AG20443 (cell line): ENCODE measurements at regions not wholly inside any gene's neighbourhood (a gene's known extent, or its start where the extent isn't known, plus 50 kb on each side); places are given as distances from the start of the nearest gene placed in this dataset.
"Not testable (repeated sequence)": the region's sequence is repeated elsewhere in the genome, so short reads cannot be mapped to it uniquely, and the experiment has no call there.

Experiments used
- DNase-seq: peaks from one replicate; pipeline ENCODE4 v3.0.0; 2012; ENCODE audit warnings: low spot score, mixed read lengths

DNA sequence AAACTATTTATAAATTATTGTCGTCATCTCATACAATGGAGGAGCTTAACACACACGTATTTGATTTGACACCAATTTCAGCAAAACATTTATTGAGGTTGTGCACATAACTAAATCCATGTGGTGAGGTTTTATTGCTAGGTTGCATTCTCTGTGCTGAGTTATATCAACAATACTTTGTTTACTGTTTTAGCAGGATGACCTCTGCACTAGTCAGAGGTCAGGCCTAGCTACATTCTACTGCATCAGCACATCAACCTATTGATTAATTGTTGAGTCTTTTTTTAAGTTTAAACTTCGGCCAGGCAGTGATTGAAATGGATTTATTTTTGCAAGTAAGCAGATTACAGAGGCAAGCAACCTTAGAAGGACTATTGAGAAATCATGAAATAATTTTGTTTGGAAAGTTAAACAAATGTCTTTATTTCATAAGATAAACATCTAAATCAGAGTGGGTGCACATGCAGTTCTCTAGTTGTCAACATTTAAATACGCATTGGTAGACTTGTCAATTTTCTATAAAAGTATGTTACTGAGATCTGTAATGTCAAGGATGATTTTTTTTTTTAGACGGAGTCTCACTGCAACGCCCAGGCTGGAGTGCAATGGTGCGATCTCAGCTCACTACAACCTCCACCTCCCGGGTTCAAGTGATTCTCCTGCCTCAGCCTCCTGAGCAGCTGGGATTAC, 75.2 kb upstream of the CD28 start:
- no peak for DNase-seq

GRCh38 chr2:203636588-203637470, 69.6 kb upstream of the CD28 start:
- peak; percentile 59 for DNase-seq

GRCh38 chr2:203637471-203638167, 68.8 kb upstream of the CD28 start:
- DNase-seq: no peak

DNA sequence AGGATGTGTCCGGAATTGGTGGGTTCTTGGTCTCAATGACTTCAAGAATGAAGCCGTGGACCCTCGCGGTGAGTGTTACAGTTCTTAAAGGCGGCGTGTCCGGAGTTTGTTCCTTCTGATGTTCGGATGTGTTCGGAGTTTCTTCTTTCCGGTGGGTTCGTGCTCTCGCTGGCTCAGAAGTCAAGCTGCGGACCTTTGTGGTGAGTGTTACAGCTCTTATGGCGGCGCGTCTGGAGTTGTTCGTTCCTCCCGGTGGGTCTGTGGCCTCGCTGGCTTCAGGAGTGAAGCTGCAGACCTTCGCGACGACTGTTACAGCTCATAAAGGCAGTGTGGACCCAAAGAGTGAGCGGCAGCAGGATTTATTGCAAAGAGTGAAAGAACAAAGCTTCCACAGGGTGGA, 64.6 kb upstream of the CD28 start:
- DNase-seq: not testable (repeated sequence)

GRCh38 chr2:203642841-203643240, 63.6 kb upstream of the CD28 start:
- DNase-seq: not testable (repeated sequence)

DNA sequence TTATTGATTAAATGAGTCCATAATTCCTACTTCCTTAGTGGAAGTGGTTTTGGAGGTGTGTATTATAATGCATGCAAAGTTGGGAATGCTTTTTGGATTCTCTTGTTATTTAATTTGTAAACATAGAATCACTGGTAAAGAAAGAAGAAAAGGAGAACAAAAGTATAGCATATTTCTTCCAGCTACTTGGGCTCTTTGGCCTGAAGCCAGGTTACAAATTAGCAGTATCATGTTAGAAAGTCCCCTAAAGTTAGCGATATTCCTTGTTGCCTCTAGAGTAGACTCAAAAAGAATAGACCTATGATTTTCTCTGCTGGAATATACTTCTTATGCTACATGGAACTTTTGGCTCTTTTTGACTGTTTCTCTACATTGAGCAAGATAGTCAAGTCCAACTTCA, 60.6 kb upstream of the CD28 start:
- no peak for DNase-seq

DNA sequence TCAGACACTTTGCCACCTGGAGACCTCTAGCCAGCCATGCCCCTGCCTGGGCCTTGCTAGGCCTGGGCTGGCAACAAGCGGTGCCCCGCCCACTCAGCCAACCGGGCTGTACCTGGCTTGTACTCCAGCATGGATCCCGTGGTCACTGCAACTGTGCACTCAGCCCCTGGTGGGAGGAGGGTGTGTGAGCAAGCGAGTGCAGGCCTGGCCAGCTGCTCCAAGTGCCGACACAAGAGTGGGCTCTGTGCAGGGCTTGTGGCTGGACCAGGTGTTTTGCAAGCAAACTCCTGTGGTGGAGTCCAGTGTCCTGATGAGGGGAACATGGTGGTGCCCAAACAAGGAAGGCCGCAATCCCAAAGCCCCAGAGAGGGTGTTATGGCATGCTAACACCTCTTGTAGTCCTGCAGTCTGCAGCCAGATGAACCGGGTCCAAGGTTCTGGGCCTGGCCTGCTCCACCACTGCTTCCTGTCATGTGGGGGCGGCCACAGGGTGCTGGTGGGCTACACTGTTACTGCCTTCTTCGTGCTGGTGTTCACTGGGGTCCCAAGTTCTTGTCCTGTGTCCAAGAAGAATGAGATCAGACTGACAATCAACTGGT, 60.1 kb upstream of the CD28 start:
- DNase-seq: no peak

- DNase-seq: no peak
Measured at GRCh38 chr2:203646961-203647360, 59.5 kb upstream of the CD28 start.

DNA sequence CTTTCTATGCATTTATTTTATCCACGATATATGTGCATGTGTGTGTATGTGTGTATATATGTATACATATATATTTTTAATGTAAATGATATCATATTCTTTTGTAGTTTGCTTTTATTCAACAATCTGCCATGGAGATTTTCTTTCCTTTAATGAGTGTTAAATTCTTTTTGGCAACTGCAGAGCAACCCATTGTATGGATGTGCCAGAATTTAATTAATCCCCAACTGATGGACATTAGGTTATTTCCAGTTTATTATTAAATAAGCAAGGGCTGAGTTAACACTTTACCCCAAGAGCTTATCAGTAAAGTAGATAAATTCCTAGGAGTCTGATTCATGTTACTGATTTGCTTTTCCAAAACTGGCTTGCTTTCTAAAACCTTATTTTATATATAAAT, 58.9 kb upstream of the CD28 start:
- DNase-seq: no peak

GRCh38 chr2:203648273-203648672, 58.2 kb upstream of the CD28 start:
- DNase-seq: no peak

DNA sequence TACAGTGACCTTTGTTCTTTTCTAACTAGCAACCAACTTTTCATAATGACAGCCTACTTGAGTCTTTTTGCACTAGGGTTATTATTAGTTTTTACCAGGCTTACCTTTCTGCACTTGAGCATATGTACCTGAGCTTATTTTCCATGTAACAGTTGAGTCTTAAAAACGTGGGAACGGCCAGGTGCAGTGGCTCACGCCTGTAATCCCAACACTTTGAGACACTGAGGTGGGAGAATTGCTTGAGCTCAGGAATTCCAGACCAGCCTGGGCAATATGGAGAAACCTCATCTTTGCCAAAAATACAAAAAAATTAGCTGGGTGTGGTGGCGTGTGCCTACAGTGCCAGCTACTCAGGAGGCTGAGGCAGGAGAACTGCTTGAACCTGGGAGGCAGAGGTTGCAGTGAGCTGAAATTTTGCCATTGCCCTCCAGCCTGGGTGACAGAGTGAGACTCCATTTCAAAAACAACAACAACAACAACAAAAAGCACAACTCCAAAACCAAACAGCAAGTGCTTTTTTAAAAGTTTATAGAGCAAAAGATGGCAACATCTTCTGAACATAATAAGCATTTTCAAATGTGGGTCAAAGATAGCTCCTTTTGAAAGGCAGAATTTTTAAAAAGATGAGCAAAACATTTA, 57.1 kb upstream of the CD28 start:
- DNase-seq: no peak

DNA sequence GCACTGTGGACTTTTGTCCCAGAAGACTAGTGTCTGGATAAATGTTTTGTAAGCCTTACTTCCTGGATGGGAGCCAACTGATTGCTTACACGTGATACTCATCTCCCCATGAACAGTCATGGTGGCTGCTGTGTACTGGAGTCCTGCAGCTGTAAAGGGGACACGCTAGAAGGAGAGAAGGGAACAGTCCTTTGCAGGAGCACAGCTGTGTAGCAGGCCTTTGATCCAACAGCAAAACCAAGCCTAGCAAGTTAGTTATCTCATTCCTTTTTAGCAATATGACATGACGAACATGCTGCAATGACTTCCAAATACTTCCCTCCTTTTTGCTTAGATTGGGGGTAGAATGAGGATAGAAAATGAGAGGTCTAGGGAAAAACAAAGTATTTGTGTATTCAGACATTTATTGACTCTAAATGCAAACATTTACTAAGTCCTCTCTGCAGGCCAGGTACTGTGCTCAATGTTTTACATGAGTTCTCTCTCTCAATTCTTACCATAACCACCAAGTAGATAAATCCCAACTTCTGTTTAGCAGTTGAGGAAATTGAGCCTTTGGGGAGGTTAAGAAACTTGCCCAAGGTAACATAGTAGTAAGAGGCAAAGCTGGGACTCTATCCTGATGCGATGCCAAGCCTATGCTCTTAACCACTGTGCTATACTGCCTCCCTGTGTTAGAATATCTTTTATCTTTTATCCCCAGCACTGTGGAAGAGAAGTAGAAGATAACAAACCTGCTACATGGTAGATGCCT, 55.4 kb upstream of the CD28 start:
- peak; percentile 31 for DNase-seq

- DNase-seq: no peak
Measured at GRCh38 chr2:203651621-203652020, 54.8 kb upstream of the CD28 start.

- DNase-seq: no peak
Measured at GRCh38 chr2:203654826-203655225, 51.6 kb upstream of the CD28 start.

DNA sequence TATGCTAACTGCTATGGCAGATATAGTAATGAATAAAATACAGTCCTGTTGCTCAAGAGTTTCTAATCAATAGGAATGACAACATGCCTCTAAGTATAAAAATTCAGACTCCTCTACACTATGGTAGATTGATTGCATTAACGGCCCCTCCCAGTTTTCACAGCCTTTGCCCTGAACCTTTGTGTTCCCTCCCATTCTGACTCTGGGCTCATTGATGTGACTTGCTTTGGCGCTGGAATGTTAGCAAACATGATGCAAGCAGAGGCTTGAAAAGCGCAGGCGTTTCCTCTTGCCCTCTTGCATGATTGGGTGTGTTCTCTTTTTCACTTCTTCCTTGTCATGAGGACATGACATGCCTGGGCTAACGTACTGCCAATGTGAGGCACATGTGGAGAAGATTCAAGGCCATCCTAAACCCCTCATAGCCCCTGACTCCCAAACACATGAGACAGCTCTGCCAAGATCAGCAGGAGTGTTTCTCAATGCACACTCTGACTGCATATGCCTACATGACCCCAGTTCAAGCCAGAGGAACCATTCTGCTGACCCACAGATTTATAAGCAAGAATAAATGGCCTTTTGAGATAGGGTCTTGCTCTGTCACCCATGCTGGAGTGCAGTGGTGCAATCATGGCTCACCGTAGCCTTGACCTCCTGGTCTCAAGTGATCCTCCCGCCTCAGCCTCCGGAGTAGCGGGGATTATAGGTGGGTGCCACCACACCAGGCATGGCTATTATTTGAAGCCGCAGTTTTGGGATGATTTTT, 49.7 kb upstream of the CD28 start:
- peak; percentile 70 for DNase-seq
